ENCODE measurements at regions not wholly inside any gene's neighbourhood (a gene's known extent, or its start where the extent isn't known, plus 50 kb on each side); places are given as distances from the start of the nearest gene placed in this dataset.

DNA sequence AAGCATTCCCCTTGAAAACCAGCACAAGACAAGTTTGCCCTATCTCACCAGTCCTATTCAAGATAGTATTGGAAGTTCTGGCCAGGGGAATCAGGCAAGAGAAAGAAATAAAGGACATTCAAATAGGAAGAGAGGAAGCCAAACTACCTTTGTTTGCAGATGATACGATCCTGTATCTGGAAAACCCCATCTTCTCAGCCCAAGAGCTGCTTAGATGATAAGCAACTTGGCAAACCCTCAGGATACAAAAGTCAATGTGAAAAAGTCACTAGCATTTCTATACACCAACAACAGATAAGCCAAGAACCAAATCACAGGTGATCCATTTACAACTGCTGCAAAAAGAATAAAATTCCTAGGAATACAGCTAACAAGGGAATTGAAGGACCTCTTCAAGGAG lies 403.7 kb upstream of the AZI2 start:
- TF ChIP-seq, protein P1, sequence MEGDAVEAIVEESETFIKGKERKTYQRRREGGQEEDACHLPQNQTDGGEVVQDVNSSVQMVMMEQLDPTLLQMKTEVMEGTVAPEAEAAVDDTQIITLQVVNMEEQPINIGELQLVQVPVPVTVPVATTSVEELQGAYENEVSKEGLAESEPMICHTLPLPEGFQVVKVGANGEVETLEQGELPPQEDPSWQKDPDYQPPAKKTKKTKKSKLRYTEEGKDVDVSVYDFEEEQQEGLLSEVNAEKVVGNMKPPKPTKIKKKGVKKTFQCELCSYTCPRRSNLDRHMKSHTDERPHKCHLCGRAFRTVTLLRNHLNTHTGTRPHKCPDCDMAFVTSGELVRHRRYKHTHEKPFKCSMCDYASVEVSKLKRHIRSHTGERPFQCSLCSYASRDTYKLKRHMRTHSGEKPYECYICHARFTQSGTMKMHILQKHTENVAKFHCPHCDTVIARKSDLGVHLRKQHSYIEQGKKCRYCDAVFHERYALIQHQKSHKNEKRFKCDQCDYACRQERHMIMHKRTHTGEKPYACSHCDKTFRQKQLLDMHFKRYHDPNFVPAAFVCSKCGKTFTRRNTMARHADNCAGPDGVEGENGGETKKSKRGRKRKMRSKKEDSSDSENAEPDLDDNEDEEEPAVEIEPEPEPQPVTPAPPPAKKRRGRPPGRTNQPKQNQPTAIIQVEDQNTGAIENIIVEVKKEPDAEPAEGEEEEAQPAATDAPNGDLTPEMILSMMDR (IDR thresholded peaks at IDR 0.05; ENCODE audit: insufficient read depth, low read depth, low read length) = no peak
- H3K4me3 ChIP-seq (ENCODE audit: low read depth, low read length) = no peak overlapping the region
- no peak for DNase-seq (ENCODE audit: low read depth)

DNA sequence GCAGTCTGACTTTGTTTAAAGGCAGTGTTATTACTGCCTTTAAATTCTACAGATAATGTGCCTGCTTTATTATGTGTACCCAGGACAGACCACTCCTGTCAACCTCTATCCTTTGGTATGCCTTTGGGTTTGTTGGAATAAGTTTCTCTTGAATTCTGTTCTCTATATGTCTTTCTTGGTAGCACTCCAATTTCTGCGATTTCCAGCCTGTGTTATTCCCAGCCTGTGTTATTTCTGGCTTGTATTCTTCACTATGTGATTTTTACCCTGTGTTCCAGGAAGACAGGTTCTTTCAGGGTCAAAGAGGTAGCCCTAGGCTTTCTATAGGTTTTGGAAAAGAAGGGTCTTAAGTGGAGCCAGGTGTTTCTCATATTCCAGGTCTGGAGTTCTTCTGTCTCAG lies 407.4 kb upstream of the AZI2 start:
- DNase-seq (ENCODE audit: low read depth) = no peak
- TF ChIP-seq, protein P1 (IDR thresholded peaks at IDR 0.05; ENCODE audit: insufficient read depth, low read depth, low read length) = no peak
- H3K4me3 ChIP-seq (ENCODE audit: low read depth, low read length) = no peak overlapping the region

DNA sequence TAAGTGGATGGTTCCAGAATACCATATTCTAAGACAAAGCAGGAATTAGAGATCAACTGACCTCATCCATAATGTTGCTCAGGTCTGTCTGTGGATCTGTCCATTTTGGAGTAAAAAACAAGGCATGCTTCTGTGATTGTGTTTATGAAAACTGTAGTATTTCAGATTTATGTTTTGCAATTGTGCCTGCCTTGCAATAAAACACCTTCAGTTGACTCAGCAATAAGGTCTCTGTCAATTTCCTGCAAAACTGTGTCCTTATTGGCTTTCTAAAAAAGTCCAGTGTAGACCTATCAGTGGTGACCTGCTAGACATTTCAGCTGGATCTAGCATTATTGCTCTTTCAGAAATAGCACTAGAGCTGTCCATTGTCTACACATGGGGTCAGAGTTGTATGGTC lies 409.5 kb upstream of the AZI2 start:
- DNase-seq (ENCODE audit: low read depth) = no peak
- H3K4me3 ChIP-seq (ENCODE audit: low read depth, low read length) = no peak overlapping the region
- TF ChIP-seq, protein P1 (IDR thresholded peaks at IDR 0.05; ENCODE audit: insufficient read depth, low read depth, low read length) = no peak

DNA sequence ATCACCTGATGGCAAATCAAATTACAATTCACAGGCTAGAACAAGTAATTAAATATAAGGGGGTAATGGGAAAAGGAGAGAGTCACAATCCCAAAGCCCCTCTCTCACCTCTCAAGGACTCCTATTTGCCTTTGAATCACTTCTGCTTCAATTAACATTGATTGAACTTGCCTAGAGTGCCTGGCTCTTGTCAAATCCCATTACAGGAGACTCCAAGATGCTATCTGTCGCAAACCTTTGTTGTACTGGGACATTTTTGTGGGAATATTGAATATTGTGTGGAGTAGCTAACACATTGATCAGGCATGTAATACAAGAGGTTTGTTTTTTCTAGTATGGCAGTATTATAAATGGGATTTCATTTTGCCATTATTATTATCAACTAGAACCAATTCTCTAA lies 412.8 kb upstream of the AZI2 start:
- TF ChIP-seq, protein P1 (IDR thresholded peaks at IDR 0.05; ENCODE audit: insufficient read depth, low read depth, low read length) = no peak
- no peak overlapping the region for H3K4me3 ChIP-seq (ENCODE audit: low read depth, low read length)
- DNase-seq (ENCODE audit: low read depth) = no peak

DNA sequence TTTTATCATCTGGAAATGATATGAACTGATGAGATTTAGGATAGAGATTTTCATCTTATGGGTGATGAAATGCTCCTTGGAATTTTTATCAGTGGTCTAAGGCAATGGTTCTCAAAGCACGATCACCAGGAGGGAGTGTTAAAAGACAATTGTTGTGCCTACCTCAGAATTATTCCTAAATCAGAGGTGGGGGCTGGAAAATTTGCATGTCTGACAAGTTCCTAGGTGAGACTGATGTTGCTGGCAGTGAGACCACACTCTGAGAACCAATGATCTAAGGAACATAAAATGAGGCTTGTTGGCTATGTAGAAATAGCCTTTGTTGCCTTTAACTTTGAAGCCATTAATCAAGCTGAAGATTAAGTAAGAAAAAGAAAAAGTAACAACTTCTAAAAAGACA lies 416.6 kb upstream of the AZI2 start:
- TF ChIP-seq, protein P1 (IDR thresholded peaks at IDR 0.05; ENCODE audit: insufficient read depth, low read depth, low read length) = no peak
- no peak overlapping the region for H3K4me3 ChIP-seq (ENCODE audit: low read depth, low read length)
- no peak for DNase-seq (ENCODE audit: low read depth)

DNA sequence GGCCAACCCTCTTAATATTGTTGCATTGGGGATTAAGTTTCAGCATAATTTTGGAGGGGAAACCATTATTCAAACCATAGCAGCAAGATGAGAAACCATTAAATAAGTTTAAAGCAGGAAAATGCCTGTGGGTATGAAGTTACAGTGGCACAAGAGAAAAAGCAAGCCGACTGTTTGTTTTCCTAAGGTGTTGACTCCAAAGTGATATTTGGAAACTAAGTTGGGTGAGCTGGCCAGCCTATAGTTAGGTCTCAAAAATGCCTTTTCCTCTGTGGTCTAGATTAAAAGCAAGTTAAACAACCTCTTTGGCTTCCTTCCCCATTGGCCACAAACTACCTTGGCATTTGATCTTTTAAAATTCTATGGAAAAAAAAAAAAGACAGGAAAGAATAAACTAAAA lies 419.8 kb upstream of the AZI2 start:
- TF ChIP-seq, protein P1 (IDR thresholded peaks at IDR 0.05; ENCODE audit: insufficient read depth, low read depth, low read length) = no peak
- DNase-seq (ENCODE audit: low read depth) = no peak
- no peak overlapping the region for H3K4me3 ChIP-seq (ENCODE audit: low read depth, low read length)

DNA sequence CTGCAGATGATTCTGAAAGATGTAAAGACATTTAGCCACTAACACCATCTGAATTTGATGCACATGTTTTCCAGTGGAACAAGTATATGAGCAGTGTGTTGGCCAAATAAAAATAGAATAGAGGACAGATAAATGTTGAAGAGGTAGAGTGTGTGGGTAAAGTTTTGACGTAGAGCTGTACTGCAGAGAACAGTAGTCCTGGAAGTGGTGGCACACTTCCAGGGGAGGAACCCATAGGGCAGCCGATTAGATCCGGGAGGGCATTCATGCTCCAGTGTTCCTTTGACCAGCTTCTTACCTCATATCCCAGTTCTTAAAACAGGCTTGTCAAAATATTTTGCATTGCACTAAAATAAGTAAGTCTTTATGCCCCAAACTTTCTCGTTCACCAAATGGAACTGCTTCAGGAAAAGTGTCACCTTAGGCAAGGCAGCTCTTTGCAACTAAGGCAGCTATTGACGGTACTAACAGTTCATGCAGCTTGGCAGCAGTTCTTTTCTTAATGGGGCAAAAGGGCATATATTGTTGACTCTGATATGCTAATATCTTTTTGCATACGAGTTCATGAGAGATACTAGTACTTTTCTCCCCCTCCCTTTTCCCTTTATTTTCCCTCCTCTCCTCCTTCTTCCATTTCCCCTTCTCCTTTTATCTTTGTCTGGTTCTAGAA lies 429.3 kb upstream of the AZI2 start:
- TF ChIP-seq, protein P1 (IDR thresholded peaks at IDR 0.05; ENCODE audit: insufficient read depth, low read depth, low read length) = no peak
- DNase-seq (ENCODE audit: low read depth) = no peak
- H3K4me3 ChIP-seq (ENCODE audit: low read depth, low read length) = no peak overlapping the region
